Transverse colon (tissue), 4 donors: ENCODE measurements at regions not wholly inside any gene's neighbourhood (a gene's known extent, or its start where the extent isn't known, plus 50 kb on each side); places are given as distances from the start of the nearest gene placed in this dataset.
"Not testable (repeated sequence)": the region's sequence is repeated elsewhere in the genome, so short reads cannot be mapped to it uniquely, and the experiment has no call there.

Source experiments
- DNase-seq: peaks from one replicate; pipeline ENCODE4 v3.0.0-alpha.2; 2019
- H3K27ac ChIP-seq, 4 donors: fragments of 200-600 bp; sonication (generic); 2 replicates each; pipeline ENCODE4 v1.5.1; 2016 to 2018; ENCODE audit warnings: inconsistent platforms in 4 of 4
- H3K27me3 ChIP-seq: fragments of 200-600 bp; sonication (generic); 2 replicates; pipeline ENCODE4 v1.5.1; 2017; ENCODE audit warnings: inconsistent platforms
- H3K36me3 ChIP-seq, 4 donors: fragments of 200-600 bp; sonication (generic); 2 replicates each; pipeline ENCODE4 v1.5.1; 2017 to 2019; ENCODE audit warnings: inconsistent platforms in 4 of 4
- H3K4me1 ChIP-seq, 4 donors: fragments of 200-600 bp; sonication (generic); 2 replicates each; pipeline ENCODE4 v1.5.1; 2017 to 2020; ENCODE audit warnings: inconsistent platforms in 4 of 4
- H3K4me3 ChIP-seq, 4 donors: fragments of 200-600 bp; sonication (generic); 1 replicate in 1 of 4; 2 replicates in 3 of 4; pipeline versions ENCODE4 v1.5.1 to v1.6.1; 2017 to 2019; ENCODE audit warnings: inconsistent platforms in 4 of 4
- H3K9me3 ChIP-seq, 2 donors: fragments of 200-600 bp; sonication (generic); 2 replicates each; pipeline ENCODE4 v1.5.1; 2017 to 2019; ENCODE audit warnings: inconsistent platforms in 2 of 2
- EP300 ChIP-seq: sonication (generic); formaldehyde crosslinking; IDR thresholded peaks from one replicate; pipeline ENCODE4 v1.6.1; 2017; ENCODE audit warnings: antibody characterized with exemption, low read depth
- POLR2A ChIP-seq: fragments of 450-650 bp; IDR thresholded peaks from one replicate; pipeline ENCODE4 v1.6.1; 2016; ENCODE audit warnings: antibody characterized with exemption, mild to moderate bottlenecking, moderate library complexity
- POLR2AphosphoS5 ChIP-seq, 3 donors: sonication (generic); formaldehyde crosslinking; IDR thresholded peaks; one replicate each; pipeline ENCODE4 v1.6.1; 2016; ENCODE audit warnings: antibody characterized with exemption in 3 of 3
- WGBS, 2 donors: methylation state at CpG; one replicate each; pipeline ENCODE4 v1.1.5; 2018; ENCODE audit warnings: low coverage in 1 of 2; 5-methylcytosine and 5-hydroxymethylcytosine counted together
- in situ Hi-C, 4 donors: fragments of 200-750 bp; cut with MboI; loops; one replicate each; pipeline versions ENCODE4 v1.15.0 to v1.15.1; 2017; ENCODE audit warnings: low sequenced_read_pairs in 3 of 4, low pct_ligation_motif_present in 1 of 4, low pct_unique_long_range_greater_than_20kb in 1 of 4
- intact Hi-C: fragments of 100-400 bp; cut with DNase I; formaldehyde crosslinking; loops from one replicate; pipeline ENCODE4 v1.15.1; 2023; ENCODE audit warnings: low total_unique reads
- TF ChIP-seq, protein P1 (sequence below), 5 experiments: fragments of 200-600 bp in 3 of 5; fragments of 450-650 bp in 2 of 5; sonication (generic) in 3 of 5; IDR thresholded peaks; 1 replicate in 2 of 5; 2 replicates in 3 of 5; pipeline ENCODE4 v1.5.1; 2016 to 2017; ENCODE audit warnings: antibody characterized with exemption in 5 of 5, inconsistent platforms in 3 of 5, mild to moderate bottlenecking in 2 of 5, moderate library complexity in 1 of 5

DNA sequence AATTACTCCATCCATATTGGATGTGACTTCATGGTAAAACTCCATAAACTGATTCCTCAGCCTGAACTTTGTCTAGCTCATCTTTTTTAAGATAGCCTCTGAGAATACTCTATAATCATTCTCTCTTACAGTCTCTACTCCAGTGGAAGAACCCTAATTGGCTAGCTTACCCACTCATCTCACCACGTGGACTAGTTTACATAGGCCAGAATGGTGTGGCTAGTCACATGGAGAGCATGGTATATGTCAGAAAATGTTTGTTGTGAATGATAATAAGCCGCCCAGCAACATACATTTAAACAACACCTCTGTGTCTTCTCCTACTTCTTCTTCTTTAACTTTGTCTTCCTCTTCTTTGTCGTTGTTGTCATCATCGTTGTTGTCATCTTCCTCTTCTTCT is 389.2 kb upstream of the LRRC3B start:
- Histone ChIP-seq H3K27me3 (no peaks in the 10 kb centered on the region), H3K9me3 (no peaks in the 10 kb centered on the region), H3K4me3 (no peak overlapping the region), H3K36me3 (no peaks in the 10 kb centered on the region), H3K27ac (no peak overlapping the region), H3K4me1 (peaks cover 0 to 9% (median 0%) of the 10 kb centered on the region in 4 donors)
- WGBS, 2 donors: 70 to 76% methylated on average over 4 of the region's 4 CpGs
- intact Hi-C loops (no loop called here), in situ Hi-C loops (no loop called here)
- TF ChIP-seq POLR2A (no peak), EP300 (no peak), POLR2AphosphoS5 (IDR thresholded peaks at IDR 0.05) (no peak)
- TF ChIP-seq, protein P1, sequence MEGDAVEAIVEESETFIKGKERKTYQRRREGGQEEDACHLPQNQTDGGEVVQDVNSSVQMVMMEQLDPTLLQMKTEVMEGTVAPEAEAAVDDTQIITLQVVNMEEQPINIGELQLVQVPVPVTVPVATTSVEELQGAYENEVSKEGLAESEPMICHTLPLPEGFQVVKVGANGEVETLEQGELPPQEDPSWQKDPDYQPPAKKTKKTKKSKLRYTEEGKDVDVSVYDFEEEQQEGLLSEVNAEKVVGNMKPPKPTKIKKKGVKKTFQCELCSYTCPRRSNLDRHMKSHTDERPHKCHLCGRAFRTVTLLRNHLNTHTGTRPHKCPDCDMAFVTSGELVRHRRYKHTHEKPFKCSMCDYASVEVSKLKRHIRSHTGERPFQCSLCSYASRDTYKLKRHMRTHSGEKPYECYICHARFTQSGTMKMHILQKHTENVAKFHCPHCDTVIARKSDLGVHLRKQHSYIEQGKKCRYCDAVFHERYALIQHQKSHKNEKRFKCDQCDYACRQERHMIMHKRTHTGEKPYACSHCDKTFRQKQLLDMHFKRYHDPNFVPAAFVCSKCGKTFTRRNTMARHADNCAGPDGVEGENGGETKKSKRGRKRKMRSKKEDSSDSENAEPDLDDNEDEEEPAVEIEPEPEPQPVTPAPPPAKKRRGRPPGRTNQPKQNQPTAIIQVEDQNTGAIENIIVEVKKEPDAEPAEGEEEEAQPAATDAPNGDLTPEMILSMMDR (IDR thresholded peaks at IDR 0.05): no peak
- no peak for DNase-seq

DNA sequence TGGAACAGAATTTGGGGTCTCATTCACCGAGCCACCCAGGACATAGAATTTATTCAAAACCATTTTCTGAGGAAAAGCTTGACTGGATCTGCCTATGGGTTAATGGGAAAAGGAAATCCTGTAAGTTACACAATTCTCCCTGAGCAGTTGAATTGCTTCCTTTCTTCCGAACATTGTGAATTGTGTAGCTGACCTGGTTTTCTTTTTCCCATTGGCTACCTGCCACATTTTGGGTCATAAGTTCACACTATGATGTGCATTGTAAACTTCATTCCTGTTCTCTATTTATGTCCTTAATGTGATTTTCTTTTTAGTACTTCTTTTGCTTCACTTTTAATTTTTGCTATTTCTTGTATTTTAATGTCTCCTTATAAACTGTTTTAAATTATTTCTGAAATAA is 386.0 kb upstream of the LRRC3B start:
- Histone ChIP-seq H3K4me1 (peaks cover 0 to 9% (median 0%) of the 10 kb centered on the region in 4 donors), H3K4me3 (no peak overlapping the region), H3K27me3 (no peaks in the 10 kb centered on the region), H3K9me3 (no peaks in the 10 kb centered on the region), H3K27ac (no peak overlapping the region), H3K36me3 (no peaks in the 10 kb centered on the region)
- 33 to 43% methylated on average over 2 of the region's 2 CpGs for WGBS, 2 donors
- intact Hi-C loops (no loop called here), in situ Hi-C loops (no loop called here)
- no peak for TF ChIP-seq EP300
- peak in 1 of 3 donors; percentile 27 for TF ChIP-seq POLR2AphosphoS5 (IDR thresholded peaks at IDR 0.05)
- TF ChIP-seq, protein P1 (IDR thresholded peaks at IDR 0.05): no peak
- no peak for TF ChIP-seq POLR2A
- DNase-seq: no peak

DNA sequence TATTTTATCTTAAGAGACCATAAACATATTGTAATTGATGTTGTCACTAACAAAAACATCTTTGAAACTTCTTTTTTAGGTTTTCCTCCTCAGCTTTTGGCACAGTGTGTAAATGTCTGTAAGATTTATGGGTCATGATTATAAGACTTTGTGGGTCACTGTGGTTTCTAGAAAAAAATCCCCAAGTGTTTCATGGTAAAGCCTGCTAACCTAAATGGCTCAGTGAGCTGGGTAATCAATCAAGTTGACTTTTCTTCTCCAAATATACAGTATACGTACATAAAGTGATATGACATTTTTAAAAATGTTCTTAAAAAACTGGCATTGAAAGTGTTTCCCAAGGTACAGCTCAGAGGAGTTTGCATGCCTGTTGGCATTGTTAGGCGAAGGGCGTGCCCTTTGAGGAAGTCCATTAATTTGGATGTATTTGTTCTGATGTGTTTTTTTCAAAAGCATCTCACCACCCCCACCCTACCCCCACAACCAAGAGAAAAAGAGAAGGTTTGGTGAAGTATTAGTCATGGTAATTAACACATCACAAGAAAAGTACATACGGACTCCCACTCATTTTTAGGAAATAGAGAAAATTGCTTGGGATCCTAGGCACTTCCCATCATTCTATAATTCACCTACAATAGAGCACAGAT is 385.4 kb upstream of the LRRC3B start:
- H3K36me3 ChIP-seq: no peaks in the 10 kb centered on the region
- WGBS, 2 donors: 68 to 77% methylated on average over 3 to 4 of the region's 4 CpGs
- H3K4me3 ChIP-seq: no peak overlapping the region
- H3K9me3 ChIP-seq: no peaks in the 10 kb centered on the region
- in situ Hi-C loops: no loop called here
- intact Hi-C loops: no loop called here
- no peak for DNase-seq
- peaks cover 0 to 9% (median 0%) of the 10 kb centered on the region in 4 donors for H3K4me1 ChIP-seq
- no peaks in the 10 kb centered on the region for H3K27me3 ChIP-seq
- H3K27ac ChIP-seq: no peak overlapping the region
- TF ChIP-seq EP300: no peak
- TF ChIP-seq POLR2A: no peak
- TF ChIP-seq, protein P1 (IDR thresholded peaks at IDR 0.05): no peak
- no peak for TF ChIP-seq POLR2AphosphoS5 (IDR thresholded peaks at IDR 0.05)

DNA sequence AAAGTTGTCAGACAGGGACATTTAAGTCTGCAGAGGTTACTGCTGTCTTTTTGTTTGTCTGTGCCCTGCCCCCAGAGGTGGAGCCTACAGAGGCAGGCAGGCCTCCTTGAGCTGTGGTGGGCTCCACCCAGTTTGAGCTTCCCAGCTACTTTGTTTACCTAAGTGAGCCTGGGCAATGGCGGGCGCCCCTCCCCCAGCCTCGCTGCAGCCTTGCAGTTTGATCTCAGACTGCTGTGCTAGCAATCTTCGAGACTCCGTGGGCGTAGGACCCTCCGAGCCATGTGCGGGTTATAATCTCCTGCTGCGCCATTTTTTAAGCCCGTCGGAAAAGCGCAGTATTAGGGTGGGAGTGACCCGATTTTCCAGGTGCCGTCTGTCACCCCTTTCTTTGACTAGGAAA is 378.0 kb upstream of the LRRC3B start:
- WGBS, 2 donors: 93% methylated on average over 14 of the region's 14 CpGs; no CpG with 5 or more reads in 1 of the 2 donors

DNA sequence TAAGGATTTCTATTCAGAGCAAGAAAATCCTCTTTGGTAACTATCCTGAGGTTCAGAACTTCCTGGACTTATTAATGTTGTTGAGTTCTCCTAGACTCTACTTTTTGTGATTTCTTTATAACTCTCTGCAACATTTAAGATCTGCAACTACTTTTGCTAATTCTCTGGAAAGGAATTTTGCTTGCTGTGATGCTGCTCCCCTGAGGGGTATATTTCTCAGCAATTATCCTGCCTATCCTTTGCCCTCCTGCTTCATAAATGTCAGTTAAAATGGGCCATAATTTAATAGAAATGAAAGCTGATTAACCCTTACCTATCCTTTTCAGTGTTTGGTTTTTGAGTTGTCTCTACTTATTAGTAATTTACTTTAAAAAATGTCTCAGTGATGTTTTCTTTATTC is 377.3 kb upstream of the LRRC3B start:
- no peaks in the 10 kb centered on the region for H3K27me3 ChIP-seq
- in situ Hi-C loops (no loop called here), intact Hi-C loops (no loop called here)
- DNase-seq: no peak
- no peak overlapping the region for H3K27ac ChIP-seq
- no peaks in the 10 kb centered on the region for H3K9me3 ChIP-seq
- no peaks in the 10 kb centered on the region for H3K4me1 ChIP-seq
- no peak overlapping the region for H3K4me3 ChIP-seq
- no peaks in the 10 kb centered on the region for H3K36me3 ChIP-seq
- no peak for TF ChIP-seq EP300
- TF ChIP-seq POLR2AphosphoS5 (IDR thresholded peaks at IDR 0.05): no peak
- TF ChIP-seq POLR2A: no peak
- TF ChIP-seq, protein P1 (IDR thresholded peaks at IDR 0.05): no peak

More for the DNA sequence above, 378.0 kb upstream of the LRRC3B start:
- H3K36me3 ChIP-seq, H3K4me1 ChIP-seq, in situ Hi-C loops, intact Hi-C loops, H3K27ac ChIP-seq, H3K4me3 ChIP-seq, H3K9me3 ChIP-seq, DNase-seq, H3K27me3 ChIP-seq: not testable (repeated sequence)
